GM18867 (cell line): ENCODE measurements at regions not wholly inside any gene's neighbourhood (a gene's known extent, or its start where the extent isn't known, plus 50 kb on each side); places are given as distances from the start of the nearest gene placed in this dataset.
"Not testable (repeated sequence)": the region's sequence is repeated elsewhere in the genome, so short reads cannot be mapped to it uniquely, and the experiment has no call there.

Source experiments
- ATAC-seq: cut with Tn5 transposase; IDR thresholded peaks from one replicate; pipeline ENCODE4 v1.9.1; 2021; ENCODE audit warnings: mild to moderate bottlenecking, moderate library complexity; ENCODE audit not compliant: unreplicated experiment

DNA sequence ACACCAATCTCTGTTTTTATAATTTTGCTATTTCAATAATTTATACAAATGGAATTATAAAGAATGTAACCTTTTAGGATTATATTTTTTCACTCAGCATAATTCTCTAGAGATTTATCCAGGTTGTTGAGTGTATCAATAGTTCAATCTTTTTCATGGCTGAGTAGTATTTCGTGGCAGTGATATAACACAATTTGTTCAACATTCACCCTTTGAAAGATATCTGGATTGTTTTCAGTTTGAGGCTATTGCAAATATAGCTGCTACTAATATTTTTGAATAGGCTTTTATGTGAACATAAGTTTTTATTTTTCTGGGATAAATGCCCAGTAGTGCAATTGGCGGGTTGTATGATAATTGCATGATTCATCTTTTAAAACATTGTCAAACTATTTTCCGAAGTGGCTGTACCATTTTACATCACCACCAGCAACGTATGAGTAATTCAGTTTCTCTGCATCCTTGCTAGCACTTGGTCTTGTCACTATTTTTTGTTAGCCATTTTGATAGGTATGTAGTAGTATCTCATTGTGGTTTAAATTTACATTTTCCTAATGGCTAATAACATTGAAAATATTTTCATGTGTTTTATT lies 55.6 kb upstream of the ABCD3 start:
- no peak for ATAC-seq

DNA sequence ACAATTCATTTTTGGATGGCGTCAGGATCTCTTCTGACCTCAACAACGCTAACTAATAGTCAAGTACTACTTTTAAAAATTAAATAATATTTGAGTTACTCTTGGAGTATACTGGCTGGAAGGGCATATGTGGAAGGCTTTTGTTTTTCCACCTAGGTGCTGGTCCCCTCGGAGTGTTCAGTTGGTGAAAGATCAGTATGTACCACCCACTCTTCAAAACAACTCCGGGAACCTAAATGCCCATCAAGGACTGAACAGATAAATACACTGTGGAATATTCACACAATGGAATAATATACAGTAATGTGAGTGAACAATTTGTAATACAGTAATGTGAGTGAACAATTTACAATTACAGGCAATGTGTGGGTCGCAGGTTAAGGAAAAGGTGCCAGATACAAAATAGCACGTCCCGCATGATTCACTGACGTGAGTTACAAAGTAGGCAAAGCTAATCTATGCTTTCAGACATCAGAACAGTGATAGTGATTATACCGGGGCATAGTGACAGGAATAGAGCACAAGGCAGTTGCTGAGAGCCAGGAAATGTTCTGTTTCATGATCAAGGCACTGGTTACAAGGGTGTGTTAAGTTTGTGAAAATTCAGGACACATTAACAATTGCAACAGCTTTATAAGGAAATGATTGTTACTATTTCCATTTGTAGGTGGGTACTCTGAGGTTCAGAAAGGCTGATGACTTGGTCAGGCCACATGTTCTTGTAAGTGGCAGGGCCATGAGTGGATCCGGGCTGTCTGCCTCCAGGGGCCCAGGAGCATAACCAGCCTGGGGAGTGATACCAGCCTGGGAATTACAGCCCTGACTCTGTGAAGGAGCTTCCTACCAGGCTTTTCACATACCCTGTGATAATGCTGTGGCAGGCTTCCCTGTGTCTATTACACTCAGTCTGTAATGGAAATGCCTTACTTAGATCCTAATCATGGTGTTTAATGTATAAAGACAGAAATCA lies 59.3 kb upstream of the ABCD3 start:
- no peak for ATAC-seq

GRCh38 chr1:94357661-94358060 lies 60.5 kb upstream of the ABCD3 start:
- ATAC-seq, result no peak

DNA sequence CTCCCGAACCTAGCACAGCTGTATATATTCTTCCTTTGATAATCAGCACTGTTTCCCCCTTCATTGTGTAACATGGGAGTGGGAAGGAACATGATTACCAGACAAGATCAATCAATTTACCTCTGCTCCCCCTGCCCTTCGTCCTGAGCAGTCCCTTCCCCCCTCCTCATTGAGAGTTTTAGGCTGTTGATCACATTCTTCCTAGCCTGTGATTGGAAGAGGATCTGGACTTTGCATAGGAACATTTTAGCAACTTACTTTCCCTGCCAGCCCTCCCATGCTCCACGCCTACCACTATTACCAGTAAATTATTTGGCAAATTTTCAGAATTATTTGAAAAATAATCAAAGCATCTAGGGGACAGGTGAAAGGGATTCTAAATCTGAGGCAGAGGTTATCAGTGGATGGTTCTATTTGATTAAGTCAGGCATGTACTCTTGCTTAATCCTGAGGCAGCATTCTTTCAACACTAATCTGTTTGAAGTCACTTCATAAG lies 62.7 kb upstream of the ABCD3 start:
- no peak for ATAC-seq

- ATAC-seq, result no peak
Observed at GRCh38 chr1:94351481-94351880, 66.7 kb upstream of the ABCD3 start.

GRCh38 chr1:94350350-94350924 lies 67.8 kb upstream of the ABCD3 start:
- no peak for ATAC-seq

DNA sequence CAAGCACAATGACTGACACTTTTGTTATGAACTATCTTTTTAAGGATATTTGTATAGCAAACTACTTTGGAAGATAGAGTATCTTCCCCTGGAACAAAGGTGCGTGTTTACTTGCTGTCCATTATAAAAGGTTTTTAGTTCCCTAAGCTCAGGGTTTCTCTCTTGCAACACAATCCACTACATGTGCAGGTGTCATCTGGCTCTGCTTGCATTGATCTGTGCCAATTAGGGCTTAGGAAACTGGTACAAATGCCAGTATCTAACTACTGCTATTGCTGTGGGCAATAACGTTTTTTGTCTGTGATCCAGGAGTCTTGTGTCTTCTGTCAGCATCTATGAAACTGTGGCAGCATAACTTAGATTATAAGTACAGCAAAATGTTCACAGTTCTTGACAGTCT lies 68.3 kb upstream of the ABCD3 start:
- ATAC-seq, result no peak

GRCh38 chr1:94348386-94348785 lies 69.8 kb upstream of the ABCD3 start:
- not testable (repeated sequence) for ATAC-seq

DNA sequence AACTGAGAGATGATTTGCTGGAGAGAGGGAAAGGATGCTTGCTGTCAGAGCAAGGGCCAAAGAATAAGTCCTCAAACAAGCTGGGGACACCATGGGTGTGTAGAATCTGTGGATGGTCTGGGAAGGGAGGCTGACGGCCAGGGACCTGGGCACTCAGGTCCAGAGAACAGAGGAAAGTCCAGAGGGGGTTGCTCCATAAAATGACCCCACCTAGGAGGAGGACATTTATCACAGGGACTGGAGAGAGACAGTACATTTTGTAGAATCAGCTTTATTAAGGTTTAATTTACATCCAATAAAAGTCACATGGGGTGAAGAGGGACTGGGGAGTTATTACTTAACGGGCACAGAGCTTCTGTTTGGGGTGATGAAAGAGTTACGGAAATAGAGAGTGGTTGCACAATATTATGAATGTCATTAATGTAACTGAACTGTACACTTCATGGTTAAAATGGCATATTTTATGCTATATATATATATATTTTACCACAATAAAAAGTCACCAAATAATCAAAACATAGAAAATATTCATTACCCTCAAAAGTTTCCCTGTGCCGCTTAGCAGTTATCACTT lies 73.0 kb upstream of the ABCD3 start:
- ATAC-seq, result no peak

- no peak for ATAC-seq
Observed at GRCh38 chr1:94342416-94342815, 75.8 kb upstream of the ABCD3 start.

- ATAC-seq, result no peak
Observed at GRCh38 chr1:94339206-94339927, 78.8 kb upstream of the ABCD3 start.

- no peak for ATAC-seq
Observed at GRCh38 chr1:94336991-94337390, 81.2 kb upstream of the ABCD3 start.

- ATAC-seq, result peak; percentile 56
Observed at GRCh38 chr1:94335950-94336349, 82.2 kb upstream of the ABCD3 start.

- no peak for ATAC-seq
Observed at GRCh38 chr1:94335447-94335846, 82.7 kb upstream of the ABCD3 start.

GRCh38 chr1:94334764-94335163 lies 83.4 kb upstream of the ABCD3 start:
- ATAC-seq, result peak; percentile 53

- ATAC-seq, result peak; percentile 60
Observed at GRCh38 chr1:94332952-94333351, 85.2 kb upstream of the ABCD3 start.

DNA sequence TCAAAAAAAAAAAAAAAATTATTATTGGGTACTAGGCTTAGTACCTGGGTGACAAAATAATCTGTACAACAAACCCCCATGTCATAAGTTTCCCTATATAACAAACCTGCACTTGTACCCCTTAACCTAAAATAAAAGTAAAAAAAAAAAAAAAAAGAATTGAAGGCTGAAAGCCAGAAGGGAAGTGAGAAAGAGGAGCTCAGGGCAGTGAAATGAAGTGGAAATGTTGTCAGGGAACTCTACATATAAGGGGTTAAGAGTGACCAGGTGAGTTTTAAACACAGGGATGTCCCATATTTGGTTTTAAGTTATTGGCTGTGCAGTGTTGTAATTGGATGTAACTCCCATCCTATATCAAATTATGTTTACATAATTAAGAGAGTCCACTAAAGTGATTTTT lies 85.7 kb upstream of the ABCD3 start:
- ATAC-seq, result no peak

DNA sequence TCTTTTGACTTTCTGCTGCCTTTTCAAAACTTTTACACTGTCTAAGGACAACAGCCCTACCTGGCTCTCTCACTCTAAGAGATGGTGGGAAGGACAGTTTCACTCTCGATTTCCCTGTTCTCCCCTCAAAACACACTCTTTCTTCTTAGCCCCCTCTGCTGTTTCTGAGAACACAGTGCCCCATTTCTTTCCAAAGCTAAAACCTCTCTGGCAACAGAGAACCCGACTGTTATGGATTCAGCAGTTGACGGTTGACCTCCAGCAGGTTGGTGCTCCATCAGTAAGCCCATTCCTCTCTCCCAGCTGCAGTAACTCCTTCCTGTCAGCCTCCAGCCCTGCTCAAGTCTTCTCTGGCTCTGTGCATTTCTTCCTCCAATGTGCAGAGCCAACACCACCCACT lies 88.2 kb upstream of the ABCD3 start:
- no peak for ATAC-seq

GRCh38 chr1:94329276-94329675 lies 88.9 kb upstream of the ABCD3 start:
- no peak for ATAC-seq

DNA sequence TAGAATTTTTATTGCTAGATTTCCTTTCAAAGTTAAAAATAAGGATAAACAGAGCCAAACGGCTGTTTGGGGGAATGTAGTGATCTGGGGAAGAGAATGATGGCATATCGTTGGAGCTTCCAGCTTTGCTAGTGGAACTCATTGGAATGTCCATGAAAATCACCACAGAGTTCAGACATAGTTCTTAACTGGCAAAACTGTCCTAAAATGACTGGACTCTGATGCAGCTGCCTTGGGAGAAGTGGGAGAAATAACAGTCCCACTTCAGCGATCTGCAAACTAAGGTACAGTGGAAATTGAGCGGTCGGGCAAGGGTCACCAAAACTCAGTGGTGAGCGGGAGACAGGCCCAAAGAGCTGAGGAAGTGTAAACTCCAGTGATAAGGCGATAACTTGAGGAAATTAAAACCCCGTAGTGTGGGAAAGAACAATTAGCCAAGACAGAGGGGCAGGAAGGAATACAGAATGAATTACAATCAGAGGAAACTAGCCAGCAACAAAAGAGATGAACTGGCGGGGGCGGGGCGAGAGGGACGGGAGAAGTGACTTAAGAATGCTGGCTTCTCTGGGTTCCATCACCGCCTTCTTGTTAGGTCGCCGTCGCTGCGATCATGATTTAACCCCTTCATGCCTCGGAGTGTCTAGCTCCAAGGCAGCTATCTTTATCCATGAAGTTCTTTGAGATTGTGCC lies 89.8 kb upstream of the ARHGAP29 start:
- no peak for ATAC-seq
